ENCODE measurements at regions not wholly inside any gene's neighbourhood (a gene's known extent, or its start where the extent isn't known, plus 50 kb on each side); places are given as distances from the start of the nearest gene placed in this dataset.
"Not testable (repeated sequence)": the region's sequence is repeated elsewhere in the genome, so short reads cannot be mapped to it uniquely, and the experiment has no call there.

GRCh38 chr4:34422472-34423175 lies 1821.7 kb downstream of the ARAP2 start:
- BruUV-seq (replicated peaks) = no TSS peak
- H3K4me3 ChIP-seq (ENCODE audit: low read depth, low read length, poor library complexity, severe bottlenecking) = no peak overlapping the region
- no peaks in the 10 kb centered on the region for H3K36me3 ChIP-seq (ENCODE audit: insufficient read depth, low read length, poor library complexity, severe bottlenecking)
- no peak for DNase-seq (ENCODE audit: low spot score)
- POLR2A ChIA-PET (ENCODE audit: low non-redundant PET) = interaction anchor here (0.6 kb wide), 1 partner anchor 223 kb away, joined by 3 read pairs; no protein-coding TSS in a partner anchor
- H3K27me3 ChIP-seq (replicated peaks; ENCODE audit: insufficient read depth, low read depth, low read length, poor library complexity) = no peaks in the 10 kb centered on the region
- TF ChIP-seq CTCF (conservative IDR thresholded peaks at IDR 0.05; ENCODE audit: low read depth, low read length) = no peak
- no peak for TF ChIP-seq EZH2 (IDR thresholded peaks at IDR 0.05; ENCODE audit: borderline replicate concordance, low read depth, low read length, poor library complexity, severe bottlenecking)
- H3K27ac ChIP-seq (ENCODE audit: low read depth, low read length, poor library complexity, severe bottlenecking) = no peak overlapping the region
- no peaks in the 10 kb centered on the region for H3K9me3 ChIP-seq (ENCODE audit: low read depth, low read length, poor library complexity, severe bottlenecking)
- CTCF ChIA-PET = no interaction called here
- H3K4me1 ChIP-seq (ENCODE audit: insufficient read depth, low read length, poor library complexity, severe bottlenecking) = no peaks in the 10 kb centered on the region
- intact Hi-C loops (cut with micrococcal nuclease; ENCODE audit: unreplicated experiment) = no loop called here

- H3K27ac ChIP-seq (ENCODE audit: low read depth, low read length, poor library complexity, severe bottlenecking) = no peak overlapping the region
- ChIA-PET POLR2A (ENCODE audit: low non-redundant PET) (no interaction called here), CTCF (no interaction called here)
- intact Hi-C loops (cut with micrococcal nuclease; ENCODE audit: unreplicated experiment) = no loop called here
- no peaks in the 10 kb centered on the region for H3K27me3 ChIP-seq (replicated peaks; ENCODE audit: insufficient read depth, low read depth, low read length, poor library complexity)
- BruUV-seq (replicated peaks) = no TSS peak
- TF ChIP-seq CTCF (conservative IDR thresholded peaks at IDR 0.05; ENCODE audit: low read depth, low read length) (no peak), EZH2 (IDR thresholded peaks at IDR 0.05; ENCODE audit: borderline replicate concordance, low read depth, low read length, poor library complexity, severe bottlenecking) (no peak)
- no peaks in the 10 kb centered on the region for H3K4me1 ChIP-seq (ENCODE audit: insufficient read depth, low read length, poor library complexity, severe bottlenecking)
- no peak overlapping the region for H3K4me3 ChIP-seq (ENCODE audit: low read depth, low read length, poor library complexity, severe bottlenecking)
- H3K36me3 ChIP-seq (ENCODE audit: insufficient read depth, low read length, poor library complexity, severe bottlenecking) = no peaks in the 10 kb centered on the region
- no peak for DNase-seq (ENCODE audit: low spot score)
- no peaks in the 10 kb centered on the region for H3K9me3 ChIP-seq (ENCODE audit: low read depth, low read length, poor library complexity, severe bottlenecking)
Observed at GRCh38 chr4:34432706-34433105, 1811.6 kb downstream of the ARAP2 start.

GRCh38 chr4:34434377-34434776 lies 1809.9 kb downstream of the ARAP2 start:
- H3K27me3 ChIP-seq (replicated peaks; ENCODE audit: insufficient read depth, low read depth, low read length, poor library complexity); H3K9me3 ChIP-seq (ENCODE audit: low read depth, low read length, poor library complexity, severe bottlenecking); DNase-seq (ENCODE audit: low spot score); H3K4me3 ChIP-seq (ENCODE audit: low read depth, low read length, poor library complexity, severe bottlenecking); H3K27ac ChIP-seq (ENCODE audit: low read depth, low read length, poor library complexity, severe bottlenecking); H3K4me1 ChIP-seq (ENCODE audit: insufficient read depth, low read length, poor library complexity, severe bottlenecking); BruUV-seq (replicated peaks); POLR2A ChIA-PET (ENCODE audit: low non-redundant PET); H3K36me3 ChIP-seq (ENCODE audit: insufficient read depth, low read length, poor library complexity, severe bottlenecking); CTCF ChIA-PET; intact Hi-C loops (cut with micrococcal nuclease; ENCODE audit: unreplicated experiment): not testable (repeated sequence)

- BruUV-seq (replicated peaks) = no TSS peak
- no peaks in the 10 kb centered on the region for H3K36me3 ChIP-seq (ENCODE audit: insufficient read depth, low read length, poor library complexity, severe bottlenecking)
- TF ChIP-seq CTCF (conservative IDR thresholded peaks at IDR 0.05; ENCODE audit: low read depth, low read length) (no peak), EZH2 (IDR thresholded peaks at IDR 0.05; ENCODE audit: borderline replicate concordance, low read depth, low read length, poor library complexity, severe bottlenecking) (no peak)
- DNase-seq (ENCODE audit: low spot score) = no peak
- H3K9me3 ChIP-seq (ENCODE audit: low read depth, low read length, poor library complexity, severe bottlenecking) = peaks cover 7% of the 10 kb centered on the region
- ChIA-PET POLR2A (ENCODE audit: low non-redundant PET) (no interaction called here), CTCF (no interaction called here)
- H3K4me1 ChIP-seq (ENCODE audit: insufficient read depth, low read length, poor library complexity, severe bottlenecking) = no peaks in the 10 kb centered on the region
- H3K4me3 ChIP-seq (ENCODE audit: low read depth, low read length, poor library complexity, severe bottlenecking) = no peak overlapping the region
- no peaks in the 10 kb centered on the region for H3K27me3 ChIP-seq (replicated peaks; ENCODE audit: insufficient read depth, low read depth, low read length, poor library complexity)
- intact Hi-C loops (cut with micrococcal nuclease; ENCODE audit: unreplicated experiment) = no loop called here
- no peak overlapping the region for H3K27ac ChIP-seq (ENCODE audit: low read depth, low read length, poor library complexity, severe bottlenecking)
Observed at GRCh38 chr4:34464196-34464595, 1780.1 kb downstream of the ARAP2 start.
